HG02973 (cell line): ENCODE measurements at regions not wholly inside any gene's neighbourhood (a gene's known extent, or its start where the extent isn't known, plus 50 kb on each side); places are given as distances from the start of the nearest gene placed in this dataset.
A peak's percentile ranks its signal among the peaks of the same experiment; 100 is the strongest.

Source experiments
- ATAC-seq: cut with Tn5 transposase; IDR thresholded peaks from one replicate; pipeline ENCODE4 v1.9.1; 2021; ENCODE audit warnings: moderate library complexity; ENCODE audit not compliant: unreplicated experiment

DNA sequence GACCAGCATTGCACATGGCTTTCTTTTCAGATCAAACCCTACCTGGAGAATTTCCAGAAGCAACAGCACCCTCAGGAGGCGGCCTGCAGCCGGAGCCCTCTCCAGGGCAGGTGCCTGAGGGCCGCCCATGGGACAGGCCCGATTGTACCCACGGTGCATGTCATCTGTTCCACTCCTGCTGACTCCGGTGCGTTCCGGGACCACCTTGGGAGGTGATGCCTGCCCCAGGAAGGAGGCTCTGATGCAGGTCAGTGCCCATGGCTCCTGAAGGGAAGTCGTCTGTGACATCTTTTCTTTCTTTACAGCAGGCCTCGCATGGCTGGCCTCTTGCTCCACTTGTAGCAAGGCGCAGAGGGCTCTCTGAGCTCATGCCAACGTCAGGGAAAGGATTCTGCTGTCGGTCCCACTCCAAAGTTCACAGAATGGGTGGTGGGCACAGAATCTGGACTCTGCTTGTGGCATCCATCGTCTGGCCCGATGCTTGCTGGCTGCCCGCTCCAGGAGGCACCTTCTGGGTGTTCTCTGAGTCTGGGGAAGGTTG, 160.7 kb upstream of the RTL1 start:
- ATAC-seq, result no peak

DNA sequence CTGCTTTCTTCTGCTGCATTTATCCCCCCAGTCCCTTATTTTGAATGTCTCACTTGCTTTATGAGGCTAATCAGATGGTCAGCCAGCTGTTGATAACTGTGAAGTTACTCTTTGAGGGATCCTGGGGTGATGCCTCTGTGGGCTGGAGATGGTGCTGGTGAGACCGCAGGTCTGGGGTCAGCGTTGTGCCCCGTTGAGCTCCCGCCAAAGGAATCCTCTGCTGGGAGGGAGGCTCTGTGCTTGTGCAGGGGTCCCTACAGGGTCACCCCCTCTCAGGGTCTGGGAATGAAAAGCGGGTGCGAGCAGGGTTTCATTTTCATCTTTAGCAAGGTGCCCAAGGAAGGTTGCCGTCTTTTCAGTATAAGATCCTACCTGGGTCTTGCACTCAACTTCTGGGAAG, 161.2 kb upstream of the RTL1 start:
- no peak for ATAC-seq

DNA sequence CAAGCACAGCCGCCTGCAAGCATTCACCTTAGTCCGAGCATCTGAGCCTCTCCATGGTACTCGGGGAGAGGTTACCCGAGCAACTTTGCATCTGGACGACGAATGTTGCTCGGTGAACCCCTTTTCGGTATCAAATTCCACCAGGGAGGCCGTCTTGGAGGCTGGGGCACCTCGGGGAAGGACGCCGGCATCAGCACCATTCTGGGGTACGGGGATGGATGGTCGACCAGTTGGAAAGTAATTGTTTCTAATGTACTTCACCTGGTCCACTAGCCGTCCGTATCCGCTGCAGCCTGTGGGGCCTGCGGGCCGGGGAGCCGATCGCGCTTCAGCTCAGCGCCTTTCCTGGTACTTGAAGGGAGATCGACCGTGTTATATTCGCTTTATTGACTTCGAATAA, 161.7 kb upstream of the RTL1 start:
- no peak for ATAC-seq

DNA sequence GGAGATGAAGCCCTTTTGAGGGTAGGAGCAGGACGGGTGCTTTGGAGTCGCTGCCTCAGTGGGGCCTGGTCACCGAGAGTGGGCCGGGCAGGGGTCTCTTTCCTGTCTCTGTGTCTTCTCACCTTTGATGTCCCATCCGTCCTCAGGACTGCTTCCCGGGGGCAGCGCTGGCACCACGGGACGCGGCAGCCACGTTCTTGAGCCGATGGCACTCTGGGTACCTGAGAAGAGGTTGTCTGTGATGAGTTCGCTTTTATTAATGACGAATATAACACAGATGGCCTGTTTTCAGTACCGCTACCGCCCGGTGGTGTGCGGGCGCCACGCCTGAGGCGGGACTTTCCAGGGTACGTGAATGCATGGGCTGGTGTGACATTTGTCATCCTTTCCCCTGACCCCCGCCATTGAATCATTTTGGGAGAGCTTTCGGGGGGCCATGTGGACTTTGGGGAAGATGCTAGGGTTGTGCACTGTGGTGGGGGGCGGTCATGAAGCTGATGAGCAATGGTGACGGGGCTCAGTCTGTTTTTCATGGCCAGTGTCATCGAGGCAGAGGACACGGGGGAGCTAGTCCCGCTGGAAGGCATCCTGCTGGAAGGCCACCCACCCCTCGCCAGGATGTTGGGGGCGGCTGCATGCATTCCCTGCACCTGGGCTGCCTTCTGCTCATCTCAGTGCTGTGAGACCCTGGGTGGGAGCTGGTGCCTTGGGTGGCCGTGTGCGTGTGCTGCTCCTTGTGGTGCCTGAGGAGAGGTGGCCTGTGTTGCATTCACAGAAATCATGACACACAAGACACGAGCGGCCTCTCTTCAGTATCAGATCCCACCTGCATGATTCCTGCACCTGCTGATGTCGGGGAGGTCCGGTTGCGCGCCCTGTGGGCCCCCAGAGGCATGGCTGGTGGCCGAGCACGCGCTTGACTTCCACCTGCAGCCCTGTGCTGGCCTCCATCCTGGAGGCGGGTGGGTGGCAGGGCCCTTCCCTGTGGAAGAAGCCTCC, 162.5 kb upstream of the RTL1 start:
- ATAC-seq, result no peak

DNA sequence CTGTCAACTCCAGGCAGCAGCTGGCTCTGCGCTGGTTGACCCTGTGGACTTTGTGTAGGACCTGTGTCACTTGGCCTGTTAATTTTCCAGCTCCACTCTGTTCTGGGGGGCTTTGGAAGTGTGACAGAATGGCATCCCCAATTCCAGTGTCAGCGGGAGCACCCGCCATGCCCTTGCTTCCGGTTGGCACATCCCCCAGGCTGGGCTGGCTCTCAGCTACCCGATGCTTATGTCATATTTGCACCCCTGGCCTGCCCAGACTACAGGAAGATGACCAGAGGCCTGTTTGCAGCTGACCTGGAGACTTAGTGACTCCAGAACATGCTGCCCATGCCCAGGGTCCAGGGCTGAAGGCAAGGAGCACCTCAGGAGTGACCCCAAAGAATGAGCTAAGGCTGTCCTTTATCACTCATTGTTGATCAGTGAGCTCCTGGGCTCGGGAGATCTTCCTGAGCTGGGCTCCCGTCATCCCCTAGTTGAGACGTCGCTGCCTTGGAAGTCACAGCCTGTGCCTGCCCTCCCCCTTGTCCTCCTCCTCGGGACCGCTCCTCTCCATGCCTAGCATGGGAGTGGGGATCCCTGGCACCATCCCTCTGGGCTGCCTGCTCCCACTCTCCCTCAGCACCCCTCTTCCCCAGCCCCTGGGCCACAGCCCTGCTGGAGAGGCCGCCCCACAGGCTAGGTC, 163.4 kb upstream of the RTL1 start:
- ATAC-seq, result no peak

DNA sequence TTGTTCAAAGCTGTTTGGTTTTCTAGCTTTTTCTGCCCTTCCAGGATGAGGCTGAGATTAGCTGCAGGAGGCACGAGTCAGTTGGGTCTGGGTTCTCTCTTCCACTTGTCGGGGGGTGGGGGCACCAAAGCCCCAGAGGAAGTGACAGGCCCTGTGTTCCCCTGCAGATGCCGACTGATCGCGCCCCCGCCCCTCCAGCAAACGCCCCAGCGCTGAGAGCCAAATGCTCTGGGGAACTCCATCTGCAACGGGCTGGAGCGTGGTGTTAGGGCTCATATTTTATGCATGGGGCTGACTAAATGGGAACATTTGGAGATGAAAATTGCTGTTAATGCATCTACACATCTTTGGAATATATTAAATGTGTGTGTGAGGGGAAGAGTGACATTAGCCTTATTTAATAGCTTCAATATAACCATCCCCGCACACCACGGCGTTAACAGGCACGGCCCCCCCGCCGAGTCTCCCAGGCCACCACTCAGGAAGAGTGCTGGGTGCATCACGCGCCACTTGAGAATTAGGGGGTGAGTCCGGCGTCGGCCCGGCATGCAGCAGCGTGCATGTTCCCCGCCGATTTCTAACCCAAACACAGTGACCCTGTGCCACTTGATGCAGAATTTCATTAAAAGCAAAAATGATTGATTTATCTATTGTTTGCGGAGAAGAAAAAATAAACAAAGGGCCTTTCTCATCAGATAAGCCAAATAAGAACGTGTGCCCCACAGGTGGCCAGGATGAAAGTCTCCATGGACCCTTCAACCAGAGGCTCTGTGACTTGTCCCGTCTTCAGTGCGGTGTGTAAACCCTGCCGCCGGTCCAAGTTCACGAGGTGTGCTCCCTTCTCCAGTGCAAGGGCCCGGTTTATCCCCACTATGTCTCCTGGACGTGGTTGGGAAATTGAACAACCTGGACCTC, 165.0 kb upstream of the RTL1 start:
- ATAC-seq, result no peak

DNA sequence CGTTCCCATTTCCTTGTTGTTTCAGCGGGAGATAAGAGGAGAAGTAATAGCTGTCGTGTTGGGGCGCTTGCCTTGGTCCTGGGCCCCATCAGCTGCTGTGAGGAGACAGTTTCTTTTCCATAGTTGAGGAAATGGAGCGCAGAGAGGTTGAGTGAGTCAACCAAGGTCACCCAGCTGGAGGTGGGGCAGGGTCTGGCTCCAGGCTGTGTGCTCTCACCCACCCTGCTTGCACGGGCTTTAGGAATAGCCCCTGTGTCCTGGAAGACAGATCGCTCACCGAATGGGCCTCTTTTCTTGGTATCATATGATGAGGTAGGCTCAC, 165.7 kb upstream of the RTL1 start:
- no peak for ATAC-seq

DNA sequence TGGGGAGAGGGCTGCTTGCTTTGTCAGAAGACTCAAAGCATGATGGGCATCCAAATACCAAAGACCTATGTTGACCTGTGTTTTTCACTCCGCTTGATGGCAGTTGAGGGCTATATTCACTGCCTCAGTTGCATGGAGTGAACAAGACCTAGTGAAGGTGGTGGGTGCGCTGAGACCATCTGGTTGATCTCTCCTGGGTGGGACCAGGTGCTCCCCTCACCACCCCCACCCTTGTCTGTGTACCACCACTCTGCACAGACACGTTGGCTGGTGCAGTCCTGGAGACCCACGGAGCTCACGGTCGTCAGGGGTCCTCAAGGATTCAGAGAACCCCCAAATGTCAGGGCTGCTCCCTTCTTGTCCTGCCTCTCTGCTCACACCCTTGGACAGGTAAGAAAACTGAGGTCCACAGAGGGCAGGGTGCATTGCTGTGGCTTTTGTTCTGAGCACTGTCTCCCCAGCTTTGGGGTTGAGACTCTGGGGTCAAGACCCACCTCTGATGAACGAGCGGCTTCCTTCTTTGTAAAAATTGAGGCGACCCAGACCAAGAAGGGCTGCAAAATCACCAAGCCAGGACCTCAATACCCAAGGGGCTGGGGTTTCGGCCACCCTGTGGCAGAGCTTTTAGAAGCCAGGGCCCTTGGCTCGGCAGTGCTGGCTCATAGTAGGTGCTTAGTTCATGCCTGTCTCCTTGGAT, 166.3 kb upstream of the RTL1 start:
- no peak for ATAC-seq

DNA sequence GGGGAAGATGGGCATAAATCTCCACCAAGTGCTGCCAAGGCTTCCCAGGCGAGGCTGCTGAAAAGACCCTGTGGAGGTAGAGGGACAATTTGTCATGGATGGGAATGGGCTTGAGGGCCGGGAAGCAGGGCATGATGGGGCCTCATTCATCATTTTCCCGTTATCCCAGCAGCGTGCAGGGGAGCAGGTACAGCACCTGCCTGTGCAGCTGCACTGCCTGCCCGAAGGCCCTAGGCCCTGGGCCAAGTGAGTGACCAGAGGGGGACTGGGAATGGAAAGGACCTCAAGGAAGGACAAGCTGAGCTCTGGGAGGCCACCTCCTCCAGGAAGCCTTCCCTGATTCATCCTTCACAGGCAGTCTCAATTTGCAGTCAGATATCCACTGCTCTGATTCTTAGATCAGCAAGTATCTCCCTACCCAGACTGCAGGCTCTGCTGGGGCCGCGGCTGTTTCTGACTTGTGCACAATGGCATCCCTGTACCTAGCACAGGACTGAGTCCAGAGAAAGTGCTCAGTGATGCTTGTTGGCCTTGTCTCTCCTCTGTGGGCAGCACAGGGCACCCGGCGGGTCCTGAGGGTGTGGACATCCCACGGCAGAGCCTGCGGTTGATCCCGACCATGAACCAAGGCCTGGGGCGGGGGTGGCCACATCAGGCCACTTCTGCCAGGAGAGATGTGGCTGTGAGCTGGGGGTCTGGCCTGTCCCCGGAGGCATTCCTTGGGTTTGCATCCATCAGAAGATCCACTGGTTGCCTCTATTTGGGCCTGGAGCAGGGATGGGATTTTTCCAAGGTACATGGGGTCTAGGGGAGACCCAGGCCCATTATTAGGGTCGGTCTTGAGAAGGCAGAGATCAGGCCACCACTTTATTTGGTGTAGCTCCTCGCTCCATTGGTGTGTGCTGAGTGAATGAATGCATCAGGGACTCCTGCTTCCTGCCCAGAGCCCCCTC, 167.3 kb upstream of the RTL1 start:
- no peak for ATAC-seq

DNA sequence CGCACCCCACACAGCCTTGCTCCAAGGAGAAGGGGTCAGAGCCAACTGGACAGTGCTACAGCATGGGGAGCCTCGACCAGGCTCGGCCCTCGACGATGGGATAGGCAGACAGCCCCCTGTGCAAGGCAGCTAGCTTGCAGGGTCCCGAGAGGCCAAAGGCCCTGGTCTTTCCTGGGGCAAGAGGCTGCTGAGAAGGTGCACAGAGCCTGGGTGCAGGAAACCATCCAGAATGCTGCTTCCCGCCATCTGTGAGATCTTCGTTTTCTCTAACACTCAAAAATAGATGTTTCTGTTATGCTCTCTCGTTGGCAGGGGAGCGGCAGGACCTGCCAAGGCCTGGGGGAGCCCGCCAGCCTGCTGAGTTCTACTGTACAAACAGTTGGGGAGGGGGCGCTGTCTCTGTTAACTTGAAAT, 168.0 kb upstream of the RTL1 start:
- no peak for ATAC-seq

DNA sequence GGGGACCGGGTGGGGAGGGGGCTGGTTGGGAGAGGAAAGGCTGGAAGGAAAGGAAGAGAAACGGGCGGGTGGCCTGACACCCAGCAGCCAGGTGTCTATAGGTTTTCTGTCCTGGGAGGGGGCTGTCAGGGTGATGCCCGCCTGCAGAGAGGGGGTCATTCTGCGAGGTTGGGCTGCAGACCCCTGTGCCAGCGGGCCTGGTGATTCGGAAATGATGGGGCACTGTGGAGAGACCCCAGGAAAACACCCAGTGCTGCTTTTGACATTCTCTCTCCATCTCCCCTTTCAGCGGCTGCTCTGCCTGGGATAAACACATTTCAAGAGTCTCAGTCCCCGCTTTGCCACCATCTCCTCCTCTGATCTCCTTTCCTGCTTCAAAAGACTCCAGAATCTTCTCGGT, 168.5 kb upstream of the RTL1 start:
- no peak for ATAC-seq

DNA sequence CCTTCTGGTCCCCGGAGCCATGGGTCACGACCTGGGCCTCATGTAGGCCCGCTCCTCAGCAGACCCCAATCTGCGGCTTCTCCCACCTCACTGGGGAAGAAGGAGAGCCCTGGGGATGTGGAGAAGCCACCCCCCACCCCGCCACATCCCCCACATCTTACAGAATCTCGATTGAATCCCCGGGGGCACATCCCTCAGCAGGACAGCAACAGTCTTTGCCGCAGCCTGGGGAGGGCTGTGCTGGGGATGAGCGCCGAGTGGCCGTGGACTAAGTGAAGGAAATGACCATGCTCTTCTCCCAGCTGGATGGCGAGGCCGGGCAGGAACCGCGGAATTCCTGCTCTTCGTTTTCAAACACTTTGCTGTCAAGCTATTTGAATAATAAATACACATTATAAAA, 169.0 kb upstream of the RTL1 start:
- no peak for ATAC-seq

DNA sequence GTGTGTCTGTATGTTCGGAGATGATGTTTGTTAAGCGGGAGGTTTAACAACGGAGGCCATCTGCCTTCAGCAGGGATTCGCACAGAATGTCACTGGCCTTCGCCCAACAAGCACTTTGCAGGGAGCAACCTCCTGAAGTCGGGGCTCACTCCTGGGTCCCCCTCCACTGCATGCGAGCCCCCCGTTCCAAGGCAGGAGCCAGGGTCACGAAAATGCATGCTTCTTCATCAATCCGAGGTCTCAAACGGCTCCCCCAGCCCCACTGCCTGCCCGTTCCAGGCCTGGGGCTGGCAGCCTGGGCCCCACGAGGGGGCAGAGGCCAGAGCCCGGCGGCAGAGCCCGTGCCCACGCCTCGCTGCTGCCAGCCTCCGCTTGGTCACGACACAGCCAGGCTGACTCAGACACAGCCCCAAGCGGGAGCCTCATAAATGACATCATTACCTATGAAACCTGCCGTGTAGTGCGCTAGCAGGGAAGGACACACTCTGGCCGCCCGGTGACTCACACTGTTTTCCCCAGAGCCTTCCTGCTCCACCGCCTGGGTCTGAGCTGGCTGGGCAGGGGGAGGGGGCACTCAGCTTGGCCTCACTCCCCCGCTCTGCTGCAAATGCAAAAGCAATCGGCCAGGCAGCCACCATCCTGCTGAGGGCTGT, 169.5 kb upstream of the RTL1 start:
- ATAC-seq, result peak; percentile 75

DNA sequence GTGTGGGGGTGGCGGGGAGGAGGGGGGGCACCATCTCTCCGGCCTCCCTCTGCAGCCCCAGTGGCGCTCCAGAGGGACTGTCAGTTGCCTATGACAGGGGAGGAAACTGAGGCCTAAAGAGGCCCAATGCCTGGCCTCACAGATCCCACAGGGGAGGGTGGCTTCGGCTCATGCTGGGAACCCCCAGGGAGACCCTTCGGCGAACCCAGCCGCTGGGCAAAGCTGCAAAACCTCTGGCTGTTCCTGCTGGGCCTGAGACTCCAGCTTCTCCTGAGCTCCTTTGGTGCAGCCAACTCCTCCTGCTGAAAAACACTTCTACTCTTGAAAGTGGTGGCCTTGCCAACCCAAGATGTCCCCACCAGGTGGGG, 170.1 kb upstream of the RTL1 start:
- ATAC-seq, result no peak

DNA sequence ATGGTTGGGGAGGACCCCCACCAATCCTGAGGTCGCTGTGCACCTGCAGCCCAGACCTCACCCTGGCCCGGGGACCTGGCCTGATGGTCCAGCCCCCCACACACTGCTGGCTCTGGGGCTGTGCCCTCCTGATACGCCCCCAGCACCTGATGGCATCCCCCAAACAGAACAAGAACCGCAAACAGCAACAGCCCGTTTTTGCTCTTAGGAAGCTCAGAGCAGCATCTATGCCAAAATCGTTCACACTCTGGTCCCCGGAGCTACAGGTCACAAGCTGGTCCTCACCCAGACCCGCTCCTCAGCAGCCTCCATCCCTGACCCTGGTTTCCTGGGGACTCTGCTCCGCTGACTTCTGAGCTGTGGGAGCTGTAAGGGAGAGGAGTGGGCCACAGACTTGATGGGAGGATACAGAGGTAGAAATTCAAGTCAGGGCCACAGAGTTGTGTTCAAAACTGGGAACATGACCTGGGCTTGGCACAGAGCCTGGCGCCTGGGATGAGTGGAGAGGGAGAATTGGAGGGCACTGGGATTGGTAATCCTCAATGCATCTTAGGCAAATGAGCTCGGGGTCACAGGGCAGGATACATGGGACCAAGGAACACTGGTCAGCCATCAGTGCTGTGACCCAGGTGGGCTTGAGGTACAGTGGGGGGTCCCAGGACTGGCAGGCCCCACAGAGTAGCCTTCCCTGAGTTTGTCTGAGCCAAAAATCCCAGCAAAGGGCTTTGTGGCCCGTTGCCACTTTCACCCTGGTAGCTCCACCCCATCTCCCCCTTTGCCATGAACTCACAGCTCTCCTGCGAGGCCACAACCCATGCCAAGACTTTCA, 170.9 kb upstream of the RTL1 start:
- ATAC-seq, result no peak

DNA sequence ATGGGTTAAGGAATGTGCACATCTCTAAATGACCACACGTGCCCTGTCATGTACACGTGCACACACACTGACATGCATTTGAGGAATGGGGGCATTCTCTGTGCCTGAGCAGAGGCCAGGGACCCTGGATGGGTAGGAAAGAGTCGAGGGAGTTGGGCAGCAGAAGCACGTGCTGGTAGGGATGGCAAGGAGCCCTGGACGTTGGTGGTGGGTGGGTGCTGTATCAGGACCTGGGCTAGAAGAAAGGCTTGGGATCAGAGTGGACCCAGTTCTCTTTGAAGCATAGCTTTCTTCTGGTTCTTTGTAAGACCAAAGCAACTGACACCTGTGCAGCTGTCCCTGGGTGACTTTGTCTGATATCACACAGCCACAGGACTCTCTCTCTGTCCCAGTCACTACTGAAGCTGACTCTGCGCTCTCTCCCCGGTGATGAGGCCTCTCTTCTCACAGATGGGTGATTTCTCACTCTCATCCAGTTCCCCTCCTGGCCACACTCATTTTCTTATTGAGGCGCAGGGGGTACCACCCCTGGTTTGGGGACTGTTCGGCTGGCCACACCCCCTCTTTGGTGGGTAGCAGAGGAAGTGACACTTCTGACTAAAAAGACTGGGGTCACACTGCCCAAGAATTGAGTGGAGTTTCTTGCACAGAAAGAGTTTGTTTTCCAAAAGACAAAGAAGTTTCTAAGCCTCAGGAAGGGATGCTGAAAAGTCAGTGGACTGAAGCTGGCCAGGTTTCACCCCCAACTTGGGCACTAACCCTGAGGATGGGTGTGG, 171.7 kb upstream of the RTL1 start:
- no peak for ATAC-seq

DNA sequence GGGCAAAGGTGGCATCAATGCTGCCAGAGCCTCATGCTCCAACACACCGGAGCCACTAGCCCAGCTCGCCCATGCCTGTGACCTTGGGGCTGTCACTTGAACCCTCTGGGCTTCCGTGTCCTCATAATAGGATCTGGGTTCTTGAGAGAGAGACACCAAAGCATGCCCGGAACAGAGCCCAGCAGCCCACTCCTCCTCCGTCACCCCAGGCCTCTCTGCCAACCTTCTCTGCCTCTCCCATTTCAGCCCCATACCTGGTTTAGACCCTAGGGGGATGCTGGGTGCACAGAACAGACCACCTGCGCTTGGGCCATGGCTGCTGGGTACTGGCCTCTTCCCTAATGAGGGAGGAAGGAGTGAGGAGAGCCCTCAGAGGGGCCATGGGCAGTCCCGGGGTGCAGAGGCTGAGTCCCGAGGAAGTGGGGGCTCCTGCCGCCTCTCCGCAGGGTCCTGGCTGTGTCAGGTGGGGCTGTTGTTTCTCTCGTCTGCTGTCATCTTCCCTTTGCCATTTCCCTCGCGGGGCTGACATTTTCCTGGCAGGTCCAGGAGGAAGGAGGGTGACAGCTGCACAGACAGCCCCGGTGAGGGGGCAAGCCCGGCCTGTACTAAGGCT, 172.4 kb upstream of the RTL1 start:
- no peak for ATAC-seq
